Osteoblast (primary cell): ENCODE measurements at regions not wholly inside any gene's neighbourhood (a gene's known extent, or its start where the extent isn't known, plus 50 kb on each side); places are given as distances from the start of the nearest gene placed in this dataset.
"Not testable (repeated sequence)": the region's sequence is repeated elsewhere in the genome, so short reads cannot be mapped to it uniquely, and the experiment has no call there.

Experiments
- DNase-seq: peaks from one replicate; pipeline ENCODE4 v3.0.0; 2011; ENCODE audit warnings: low spot score, mixed read lengths; ENCODE audit not compliant: insufficient read length; ENCODE audit errors: missing footprints
- H2AFZ ChIP-seq: 2 replicates; pipeline ENCODE4 v1.6.0; 2011; ENCODE audit warnings: mild to moderate bottlenecking, low read length
- H3K27ac ChIP-seq: 2 replicates; pipeline ENCODE4 v1.5.1; 2011; ENCODE audit warnings: mild to moderate bottlenecking, low read depth, low read length, moderate library complexity
- H3K27me3 ChIP-seq: 2 replicates; pipeline ENCODE4 v1.6.0; 2012; ENCODE audit warnings: mild to moderate bottlenecking, control low read depth, inconsistent platforms, low read length, moderate library complexity; ENCODE audit not compliant: insufficient read depth
- H3K36me3 ChIP-seq: 2 replicates; pipeline ENCODE4 v1.5.1; 2011; ENCODE audit warnings: mild to moderate bottlenecking, low read length, control low read depth, moderate library complexity; ENCODE audit not compliant: insufficient read depth
- H3K4me1 ChIP-seq: 2 replicates; pipeline ENCODE4 v1.5.1; 2011; ENCODE audit warnings: mild to moderate bottlenecking, low read length, control low read depth, moderate library complexity; ENCODE audit not compliant: insufficient read depth
- H3K4me2 ChIP-seq: 2 replicates; pipeline ENCODE4 v1.6.0; 2011; ENCODE audit warnings: mild to moderate bottlenecking, low read length; ENCODE audit not compliant: insufficient read depth
- H3K4me3 ChIP-seq: fragments of 200-600 bp; sonication (generic); 3 replicates; pipeline ENCODE4 v1.5.1; 2012; ENCODE audit warnings: mild to moderate bottlenecking, low read length, inconsistent platforms; ENCODE audit not compliant: insufficient read depth
- H3K79me2 ChIP-seq: 2 replicates; pipeline ENCODE4 v1.6.0; 2012; ENCODE audit warnings: mild to moderate bottlenecking, low read length, control low read depth, inconsistent platforms; ENCODE audit not compliant: insufficient read depth
- H3K9me3 ChIP-seq: 2 replicates; pipeline ENCODE4 v1.5.1; 2011; ENCODE audit warnings: low read depth, low read length, control low read depth
- H4K20me1 ChIP-seq: 2 replicates; pipeline ENCODE4 v1.6.0; 2012; ENCODE audit warnings: mild to moderate bottlenecking, low read length, control low read depth; ENCODE audit not compliant: insufficient read depth
- CTCF ChIP-seq: IDR thresholded peaks from 2 replicates; pipeline ENCODE4 v1.5.1; 2011; ENCODE audit warnings: mild to moderate bottlenecking, low read depth, low read length, moderate library complexity; ENCODE audit errors: extremely low read depth

GRCh38 chr15:75779504-75779903 lies 63.7 kb upstream of the UBE2Q2 start:
- Histone ChIP-seq H3K4me1 (peaks cover 24% of the 10 kb centered on the region), H3K36me3 (no peaks in the 10 kb centered on the region), H2AFZ (no peak overlapping the region), H3K4me2 (no peak overlapping the region), H3K9me3 (no peaks in the 10 kb centered on the region), H3K4me3 (no peak overlapping the region), H3K27me3 (no peaks in the 10 kb centered on the region), H4K20me1 (no peaks in the 10 kb centered on the region), H3K27ac (no peak overlapping the region), H3K79me2 (no peaks in the 10 kb centered on the region)
- TF ChIP-seq CTCF: no peak
- DNase-seq: no peak

GRCh38 chr15:75776871-75777610 lies 64.4 kb upstream of the CSPG4 start:
- H3K9me3 ChIP-seq, H2AFZ ChIP-seq, H3K36me3 ChIP-seq, H3K79me2 ChIP-seq, H3K4me3 ChIP-seq, H3K27me3 ChIP-seq, H4K20me1 ChIP-seq: not testable (repeated sequence)
- Histone ChIP-seq H3K27ac (peak overlapping the region; percentile 69), H3K4me1 (peaks cover 24% of the 10 kb centered on the region), H3K4me2 (peak overlapping the region; percentile 71)
- DNase-seq: peak; percentile 53

- no peak for TF ChIP-seq CTCF
- H4K20me1 ChIP-seq: no peaks in the 10 kb centered on the region
- peak overlapping the region; percentile 71 for H3K4me2 ChIP-seq
- H3K27ac ChIP-seq: peak overlapping the region; percentile 69
- no peak overlapping the region for H3K4me3 ChIP-seq
- no peak for DNase-seq
- peaks cover 24% of the 10 kb centered on the region for H3K4me1 ChIP-seq
- no peaks in the 10 kb centered on the region for H3K36me3 ChIP-seq
- no peak overlapping the region for H2AFZ ChIP-seq
- H3K9me3 ChIP-seq: no peaks in the 10 kb centered on the region
- H3K79me2 ChIP-seq: no peaks in the 10 kb centered on the region
- H3K27me3 ChIP-seq: no peaks in the 10 kb centered on the region
Measured at GRCh38 chr15:75776065-75776423, 63.4 kb upstream of the CSPG4 start.

GRCh38 chr15:75775296-75776064 lies 62.8 kb upstream of the CSPG4 start:
- H4K20me1 ChIP-seq: no peaks in the 10 kb centered on the region
- no peaks in the 10 kb centered on the region for H3K79me2 ChIP-seq
- no peaks in the 10 kb centered on the region for H3K9me3 ChIP-seq
- peak overlapping the region; percentile 69 for H3K27ac ChIP-seq
- H3K36me3 ChIP-seq: no peaks in the 10 kb centered on the region
- H2AFZ ChIP-seq: no peak overlapping the region
- H3K27me3 ChIP-seq: no peaks in the 10 kb centered on the region
- peak overlapping the region; percentile 71 for H3K4me2 ChIP-seq
- H3K4me1 ChIP-seq: peaks cover 24% of the 10 kb centered on the region
- H3K4me3 ChIP-seq: no peak overlapping the region
- TF ChIP-seq CTCF: no peak
- peak; percentile 50 for DNase-seq

- not testable (repeated sequence) for H4K20me1 ChIP-seq, DNase-seq, H3K4me3 ChIP-seq, H3K4me2 ChIP-seq, H2AFZ ChIP-seq, H3K36me3 ChIP-seq, H3K27ac ChIP-seq, H3K79me2 ChIP-seq, H3K9me3 ChIP-seq, H3K27me3 ChIP-seq
- H3K4me1 ChIP-seq: peaks cover 24% of the 10 kb centered on the region
Measured at GRCh38 chr15:75773974-75774373, 61.3 kb upstream of the CSPG4 start.

GRCh38 chr15:75771054-75771453 lies 58.4 kb upstream of the CSPG4 start:
- H3K36me3 ChIP-seq, H3K4me1 ChIP-seq, H3K27ac ChIP-seq, H2AFZ ChIP-seq, H3K9me3 ChIP-seq, H3K79me2 ChIP-seq, H3K4me2 ChIP-seq, H3K4me3 ChIP-seq, H4K20me1 ChIP-seq, DNase-seq, H3K27me3 ChIP-seq: not testable (repeated sequence)
